ENCODE measurements at regions not wholly inside any gene's neighbourhood (a gene's known extent, or its start where the extent isn't known, plus 50 kb on each side); places are given as distances from the start of the nearest gene placed in this dataset.

DNA sequence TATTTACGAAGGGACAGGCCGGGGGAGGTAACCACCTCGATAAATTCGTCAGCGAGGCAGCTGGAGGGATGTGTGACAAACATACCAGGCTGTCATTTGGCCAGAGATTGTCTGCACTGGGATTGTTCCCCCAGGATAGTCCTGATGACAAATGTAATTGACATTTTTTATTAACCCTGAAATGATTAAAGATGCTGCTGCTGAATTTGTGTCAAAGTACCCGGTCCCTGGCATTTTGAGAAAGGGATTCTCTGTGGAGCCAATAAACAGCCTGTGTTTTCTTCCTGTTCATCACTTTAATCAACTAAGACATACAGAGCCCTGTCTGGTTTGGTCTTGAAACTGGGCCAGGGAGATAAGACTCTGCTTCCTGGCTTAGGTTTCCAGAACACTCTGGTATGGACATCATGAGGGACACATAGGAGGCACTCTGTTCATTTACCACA, 117.6 kb downstream of the SLC25A47 start:
- TF ChIP-seq, protein P1, sequence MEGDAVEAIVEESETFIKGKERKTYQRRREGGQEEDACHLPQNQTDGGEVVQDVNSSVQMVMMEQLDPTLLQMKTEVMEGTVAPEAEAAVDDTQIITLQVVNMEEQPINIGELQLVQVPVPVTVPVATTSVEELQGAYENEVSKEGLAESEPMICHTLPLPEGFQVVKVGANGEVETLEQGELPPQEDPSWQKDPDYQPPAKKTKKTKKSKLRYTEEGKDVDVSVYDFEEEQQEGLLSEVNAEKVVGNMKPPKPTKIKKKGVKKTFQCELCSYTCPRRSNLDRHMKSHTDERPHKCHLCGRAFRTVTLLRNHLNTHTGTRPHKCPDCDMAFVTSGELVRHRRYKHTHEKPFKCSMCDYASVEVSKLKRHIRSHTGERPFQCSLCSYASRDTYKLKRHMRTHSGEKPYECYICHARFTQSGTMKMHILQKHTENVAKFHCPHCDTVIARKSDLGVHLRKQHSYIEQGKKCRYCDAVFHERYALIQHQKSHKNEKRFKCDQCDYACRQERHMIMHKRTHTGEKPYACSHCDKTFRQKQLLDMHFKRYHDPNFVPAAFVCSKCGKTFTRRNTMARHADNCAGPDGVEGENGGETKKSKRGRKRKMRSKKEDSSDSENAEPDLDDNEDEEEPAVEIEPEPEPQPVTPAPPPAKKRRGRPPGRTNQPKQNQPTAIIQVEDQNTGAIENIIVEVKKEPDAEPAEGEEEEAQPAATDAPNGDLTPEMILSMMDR (conservative IDR thresholded peaks at IDR 0.05; ENCODE audit: control insufficient read depth, insufficient read depth, low read depth, low read length), result no peak
- no peak for DNase-seq (ENCODE audit: low read depth)
- no peak overlapping the region for H3K4me3 ChIP-seq (ENCODE audit: control insufficient read depth, low read depth, low read length)

- no peak for DNase-seq (ENCODE audit: low read depth)
- H3K4me3 ChIP-seq (ENCODE audit: control insufficient read depth, low read depth, low read length), result no peak overlapping the region
- TF ChIP-seq, protein P1 (conservative IDR thresholded peaks at IDR 0.05; ENCODE audit: control insufficient read depth, insufficient read depth, low read depth, low read length), result no peak
These were observed 118.3 kb downstream of the SLC25A47 start for GRCh38 chr14:100441271-100441947.

GRCh38 chr14:100442036-100442435, 118.9 kb downstream of the SLC25A47 start:
- DNase-seq (ENCODE audit: low read depth), result no peak
- no peak overlapping the region for H3K4me3 ChIP-seq (ENCODE audit: control insufficient read depth, low read depth, low read length)
- TF ChIP-seq, protein P1 (conservative IDR thresholded peaks at IDR 0.05; ENCODE audit: control insufficient read depth, insufficient read depth, low read depth, low read length), result no peak

- TF ChIP-seq, protein P1 (conservative IDR thresholded peaks at IDR 0.05; ENCODE audit: control insufficient read depth, insufficient read depth, low read depth, low read length), result no peak
- no peak overlapping the region for H3K4me3 ChIP-seq (ENCODE audit: control insufficient read depth, low read depth, low read length)
- no peak for DNase-seq (ENCODE audit: low read depth)
These were observed 119.7 kb downstream of the SLC25A47 start for GRCh38 chr14:100442498-100443490.

DNA sequence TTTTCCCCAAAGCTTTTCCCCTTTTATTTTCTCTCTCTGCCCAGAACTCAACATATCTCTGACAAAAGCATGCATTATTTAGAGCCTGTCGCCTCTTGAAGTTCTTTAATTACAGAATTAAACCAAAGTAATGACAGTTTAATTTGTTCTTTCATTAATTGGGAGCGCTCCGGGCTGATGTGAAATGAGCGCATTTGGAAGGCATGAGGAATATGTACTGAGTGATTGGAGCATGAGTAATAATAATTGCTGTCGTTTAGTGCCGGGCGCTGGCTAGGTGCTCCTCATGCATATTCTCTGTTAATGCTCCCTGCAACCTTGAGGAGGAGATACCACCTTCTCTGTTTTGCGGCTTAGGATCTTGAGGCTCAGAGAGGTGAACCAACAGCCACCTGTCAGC, 120.5 kb downstream of the SLC25A47 start:
- DNase-seq (ENCODE audit: low read depth), result peak; percentile 25
- TF ChIP-seq, protein P1 (conservative IDR thresholded peaks at IDR 0.05; ENCODE audit: control insufficient read depth, insufficient read depth, low read depth, low read length), result no peak
- no peak overlapping the region for H3K4me3 ChIP-seq (ENCODE audit: control insufficient read depth, low read depth, low read length)

DNA sequence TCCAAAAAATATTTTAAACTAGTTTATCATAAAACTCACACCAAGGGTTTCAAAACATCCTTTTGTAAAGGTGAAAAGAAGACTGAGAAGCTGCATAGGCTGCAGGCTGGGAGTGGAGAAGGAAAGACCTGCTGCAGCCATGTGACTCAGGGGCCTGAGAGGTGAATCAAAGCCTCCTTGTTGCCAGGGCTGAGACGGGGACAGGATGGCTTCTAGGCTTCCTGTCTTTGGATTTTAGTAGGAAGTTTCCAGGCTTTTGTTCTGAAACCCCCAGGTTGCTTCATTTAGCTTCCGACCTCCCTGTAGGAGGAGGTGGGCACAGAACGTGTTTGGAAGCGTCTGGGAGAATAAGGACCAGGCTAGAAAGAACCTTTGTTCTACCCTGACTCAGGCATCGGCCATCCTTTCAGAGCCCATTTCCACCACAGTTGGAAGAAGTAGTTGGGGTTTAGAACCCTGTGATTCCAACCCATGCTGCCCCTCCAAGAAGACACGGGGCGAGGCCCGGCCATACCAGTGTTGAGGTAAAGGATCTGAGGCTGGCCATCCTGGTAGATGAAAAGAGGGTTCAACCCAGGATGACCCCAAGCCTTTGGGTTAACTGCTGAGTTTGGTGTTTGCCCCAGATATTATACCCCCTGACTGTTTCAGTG, 122.4 kb downstream of the SLC25A47 start:
- no peak for DNase-seq (ENCODE audit: low read depth)
- H3K4me3 ChIP-seq (ENCODE audit: control insufficient read depth, low read depth, low read length), result no peak overlapping the region
- TF ChIP-seq, protein P1 (conservative IDR thresholded peaks at IDR 0.05; ENCODE audit: control insufficient read depth, insufficient read depth, low read depth, low read length), result no peak
